CD14-positive monocyte (primary cell): ENCODE measurements at regions not wholly inside any gene's neighbourhood (a gene's known extent, or its start where the extent isn't known, plus 50 kb on each side); places are given as distances from the start of the nearest gene placed in this dataset.

ENCODE experiments used
- DNase-seq, 3 donors: peaks; one replicate each; pipeline ENCODE4 v3.0.0-alpha.2; 2011 to 2022
- H2AFZ ChIP-seq: 2 replicates; pipeline ENCODE4 v1.6.0; 2012; ENCODE audit warnings: mild to moderate bottlenecking, low read depth, low read length, inconsistent platforms; ENCODE audit not compliant: insufficient read depth, poor library complexity, severe bottlenecking
- H3K27ac ChIP-seq, 2 donors: 1 replicate in 1 of 2; 2 replicates in 1 of 2; pipeline ENCODE4 v1.5.1; 2012 to 2013; ENCODE audit warnings: low read length in 2 of 2, control low read depth in 1 of 2, inconsistent platforms in 1 of 2, low read depth in 1 of 2, mild to moderate bottlenecking in 1 of 2
- H3K27me3 ChIP-seq, 2 donors: one replicate each; pipeline versions ENCODE4 v1.6.0 to v1.6.1; 2011 to 2013; ENCODE audit warnings: low read length in 2 of 2; ENCODE audit not compliant: control insufficient read depth in 2 of 2, insufficient read depth in 2 of 2
- H3K36me3 ChIP-seq, 2 donors: replicated peaks in 1 of 2; 1 replicate in 1 of 2; 2 replicates in 1 of 2; pipeline versions ENCODE4 v1.5.1 to v1.6.1; 2012 to 2013; ENCODE audit warnings: low read length in 2 of 2, control low read depth in 1 of 2, inconsistent platforms in 1 of 2, mild to moderate bottlenecking in 1 of 2; ENCODE audit not compliant: insufficient read depth in 2 of 2, control insufficient read depth in 1 of 2
- H3K4me1 ChIP-seq, 2 donors: 1 replicate in 1 of 2; 2 replicates in 1 of 2; pipeline versions ENCODE4 v1.5.1 to v1.6.1; 2012 to 2013; ENCODE audit warnings: low read length in 2 of 2, control low read depth in 1 of 2, inconsistent platforms in 1 of 2, mild to moderate bottlenecking in 1 of 2, moderate library complexity in 1 of 2; ENCODE audit not compliant: insufficient read depth in 2 of 2, control insufficient read depth in 1 of 2
- H3K4me2 ChIP-seq: replicated peaks from 2 replicates; pipeline ENCODE3; 2012; ENCODE audit warnings: low read length, moderate library complexity, mild to moderate bottlenecking; ENCODE audit not compliant: poor library complexity, severe bottlenecking; ENCODE audit errors: extremely low read depth
- H3K4me3 ChIP-seq, 3 experiments: fragments of 200-600 bp in 1 of 3; sonication (generic) in 1 of 3; replicated peaks in 1 of 3; 1 replicate in 2 of 3; 2 replicates in 1 of 3; pipeline ENCODE4 v1.5.1; 2011 to 2013; ENCODE audit warnings: low read length in 3 of 3, mild to moderate bottlenecking in 3 of 3, control low read depth in 2 of 3, low read depth in 2 of 3, inconsistent platforms in 1 of 3, moderate library complexity in 1 of 3
- H3K79me2 ChIP-seq: 2 replicates; pipeline ENCODE4 v1.6.0; 2012; ENCODE audit warnings: mild to moderate bottlenecking, control low read depth, inconsistent platforms, low read length, moderate library complexity; ENCODE audit not compliant: insufficient read depth
- H3K9ac ChIP-seq: 2 replicates; pipeline ENCODE4 v1.6.0; 2017; ENCODE audit warnings: low read length, mild to moderate bottlenecking; ENCODE audit not compliant: insufficient read depth, poor library complexity, severe bottlenecking
- H3K9me3 ChIP-seq, 2 donors: replicated peaks in 1 of 2; 1 replicate in 1 of 2; 2 replicates in 1 of 2; pipeline versions ENCODE4 v1.5.1 to v1.6.1; 2012 to 2013; ENCODE audit warnings: low read length in 2 of 2, control low read depth in 1 of 2; ENCODE audit not compliant: control insufficient read depth in 1 of 2, insufficient read depth in 1 of 2
- H4K20me1 ChIP-seq: 2 replicates; pipeline ENCODE4 v1.6.0; 2012; ENCODE audit warnings: mild to moderate bottlenecking, low read length, control low read depth, moderate library complexity; ENCODE audit not compliant: insufficient read depth
- H3K27ac Mint-ChIP-seq, 7 donors: one replicate each; pipeline ENCODE4 v1.8.0; 2020; ENCODE audit warnings: mild to moderate bottlenecking in 7 of 7, mixed read lengths in 7 of 7, moderate library complexity in 6 of 7, inconsistent platforms in 2 of 7
- H3K27me3 Mint-ChIP-seq, 3 donors: one replicate each; pipeline ENCODE4 v1.8.0; 2021 to 2022; ENCODE audit warnings: low read depth in 3 of 3, mild to moderate bottlenecking in 3 of 3, mixed read lengths in 3 of 3, moderate library complexity in 3 of 3, inconsistent platforms in 1 of 3
- H3K36me3 Mint-ChIP-seq, 2 donors: one replicate each; pipeline ENCODE4 v1.8.0; 2020; ENCODE audit warnings: mixed read lengths in 2 of 2, inconsistent platforms in 1 of 2, mild to moderate bottlenecking in 1 of 2
- H3K4me1 Mint-ChIP-seq: one replicate; pipeline ENCODE4 v1.8.0; 2020; ENCODE audit warnings: mild to moderate bottlenecking, mixed read lengths
- H3K4me3 Mint-ChIP-seq, 2 donors: one replicate each; pipeline ENCODE4 v1.8.0; 2020; ENCODE audit warnings: mild to moderate bottlenecking in 2 of 2, mixed read lengths in 2 of 2, moderate library complexity in 1 of 2
- H3K9me3 Mint-ChIP-seq, 7 donors: one replicate each; pipeline ENCODE4 v1.8.0; 2020 to 2022; ENCODE audit warnings: mixed read lengths in 7 of 7, mild to moderate bottlenecking in 6 of 7, moderate library complexity in 6 of 7, inconsistent platforms in 2 of 7
- CTCF ChIP-seq: fragments of 200-600 bp; IDR thresholded peaks from one replicate; pipeline ENCODE4 v1.8.0; 2022; ENCODE audit warnings: antibody characterized with exemption, mild to moderate bottlenecking
- WGBS: methylation state at CpG from one replicate; pipeline ENCODE4 v1.1.5; 2013; ENCODE audit warnings: missing lambda C conversion rate; ENCODE audit not compliant: insufficient coverage; 5-methylcytosine and 5-hydroxymethylcytosine counted together
- intact Hi-C, 2 donors: fragments of 100-400 bp; cut with micrococcal nuclease; formaldehyde crosslinking; loops; one replicate each; pipeline versions ENCODE4 v1.15.0 to v1.15.1; 2023

GRCh38 chr2:51722311-51722710, 690.4 kb upstream of the NRXN1 start:
- H3K79me2 ChIP-seq: no peaks in the 10 kb centered on the region
- H3K9me3 Mint-ChIP-seq: no peaks in the 10 kb centered on the region
- no CpG with 5 or more reads among the region's 1 CpG for WGBS
- H3K4me3 Mint-ChIP-seq: no peak overlapping the region
- H3K27me3 ChIP-seq: no peaks in the 10 kb centered on the region
- TF ChIP-seq CTCF: no peak
- no peak overlapping the region for H3K4me2 ChIP-seq
- H3K27ac ChIP-seq: no peak overlapping the region
- H4K20me1 ChIP-seq: no peaks in the 10 kb centered on the region
- DNase-seq: no peak
- H3K9ac ChIP-seq: no peak overlapping the region
- peaks cover 0 to 2% (median 0%) of the 10 kb centered on the region in 3 donors for H3K27me3 Mint-ChIP-seq
- H3K36me3 Mint-ChIP-seq: no peaks in the 10 kb centered on the region
- H3K36me3 ChIP-seq: no peaks in the 10 kb centered on the region
- H3K4me3 ChIP-seq: no peak overlapping the region
- intact Hi-C loops: no loop called here
- no peak overlapping the region for H3K27ac Mint-ChIP-seq
- no peaks in the 10 kb centered on the region for H3K4me1 Mint-ChIP-seq
- no peak overlapping the region for H2AFZ ChIP-seq
- H3K4me1 ChIP-seq: no peaks in the 10 kb centered on the region
- H3K9me3 ChIP-seq: no peaks in the 10 kb centered on the region

GRCh38 chr2:51720826-51721225, 688.9 kb upstream of the NRXN1 start:
- Histone ChIP-seq H3K36me3 (no peaks in the 10 kb centered on the region), H3K79me2 (no peaks in the 10 kb centered on the region), H3K4me1 (no peaks in the 10 kb centered on the region), H4K20me1 (no peaks in the 10 kb centered on the region), H3K4me3 (no peak overlapping the region), H3K4me2 (no peak overlapping the region), H3K9ac (no peak overlapping the region), H3K9me3 (no peaks in the 10 kb centered on the region), H2AFZ (no peak overlapping the region), H3K27me3 (no peaks in the 10 kb centered on the region), H3K27ac (no peak overlapping the region)
- Mint-ChIP-seq H3K4me3 (no peak overlapping the region), H3K27ac (no peak overlapping the region), H3K36me3 (no peaks in the 10 kb centered on the region), H3K9me3 (no peaks in the 10 kb centered on the region), H3K27me3 (peaks cover 0 to 2% (median 0%) of the 10 kb centered on the region in 3 donors), H3K4me1 (no peaks in the 10 kb centered on the region)
- intact Hi-C loops: no loop called here
- DNase-seq: no peak
- TF ChIP-seq CTCF: no peak
- WGBS: no CpG with 5 or more reads among the region's 1 CpG
